ENCODE measurements at regions not wholly inside any gene's neighbourhood (a gene's known extent, or its start where the extent isn't known, plus 50 kb on each side); places are given as distances from the start of the nearest gene placed in this dataset.
A peak's percentile ranks its signal among the peaks of the same experiment; 100 is the strongest.
"Not testable (repeated sequence)": the region's sequence is repeated elsewhere in the genome, so short reads cannot be mapped to it uniquely, and the experiment has no call there.

- DNase-seq, result no peak
Observed at GRCh38 chr7:112981966-112982365, 104.7 kb downstream of the GPR85 start.

- not testable (repeated sequence) for DNase-seq
Observed at GRCh38 chr7:112979055-112979454, 107.6 kb downstream of the GPR85 start.

GRCh38 chr7:112977244-112977955 lies 109.2 kb downstream of the GPR85 start:
- not testable (repeated sequence) for DNase-seq

GRCh38 chr7:112970771-112971170 lies 115.9 kb downstream of the GPR85 start:
- DNase-seq, result no peak

- no peak for DNase-seq
Observed at GRCh38 chr7:112969946-112970345, 116.7 kb downstream of the GPR85 start.

- DNase-seq, result no peak
Observed at GRCh38 chr7:112965506-112965905, 121.1 kb downstream of the GPR85 start.

GRCh38 chr7:112963634-112964033 lies 123.0 kb downstream of the GPR85 start:
- DNase-seq, result no peak

GRCh38 chr7:112962815-112963214 lies 123.8 kb downstream of the GPR85 start:
- no peak for DNase-seq

- no peak for DNase-seq
Observed at GRCh38 chr7:112959276-112959675, 127.4 kb downstream of the GPR85 start.

GRCh38 chr7:112958775-112959174 lies 127.9 kb downstream of the GPR85 start:
- DNase-seq, result no peak

- DNase-seq, result no peak
Observed at GRCh38 chr7:112957901-112958300, 128.7 kb downstream of the GPR85 start.

GRCh38 chr7:112953031-112953430 lies 133.6 kb downstream of the GPR85 start:
- not testable (repeated sequence) for DNase-seq

- no peak for DNase-seq
Observed at GRCh38 chr7:112951070-112951469, 135.6 kb downstream of the GPR85 start.

- not testable (repeated sequence) for DNase-seq
Observed at GRCh38 chr7:112949682-112950081, 136.9 kb downstream of the GPR85 start.

GRCh38 chr7:112946350-112946749 lies 140.3 kb downstream of the GPR85 start:
- no peak for DNase-seq

- DNase-seq, result no peak
Observed at GRCh38 chr7:112945046-112945445, 141.6 kb downstream of the GPR85 start.

GRCh38 chr7:112942981-112943380 lies 143.6 kb downstream of the GPR85 start:
- DNase-seq, result no peak

- not testable (repeated sequence) for DNase-seq
Observed at GRCh38 chr7:112942125-112942524, 144.5 kb downstream of the GPR85 start.

- DNase-seq, result no peak
Observed at GRCh38 chr7:112940314-112940732, 146.3 kb downstream of the GPR85 start.

GRCh38 chr7:112939574-112940313 lies 146.9 kb downstream of the GPR85 start:
- peak; percentile 99 for DNase-seq

GRCh38 chr7:112938863-112939573 lies 147.6 kb downstream of the GPR85 start:
- DNase-seq, result peak; percentile 50

GRCh38 chr7:112937651-112938415 lies 147.6 kb upstream of the TMEM168 start:
- no peak for DNase-seq

- DNase-seq, result no peak
Observed at GRCh38 chr7:112933598-112933997, 143.4 kb upstream of the TMEM168 start.
